Esophagus squamous epithelium (tissue), 5 donors: ENCODE measurements at regions not wholly inside any gene's neighbourhood (a gene's known extent, or its start where the extent isn't known, plus 50 kb on each side); places are given as distances from the start of the nearest gene placed in this dataset.
A peak's percentile ranks its signal among the peaks of the same experiment; 100 is the strongest.

Experiments
- DNase-seq: peaks from one replicate; lab custom pipeline; 2025; lab: John Stamatoyannopoulos, UW
- H3K27ac ChIP-seq, 4 donors: fragments of 200-600 bp; sonication (generic); one replicate each; pipeline ENCODE4 v1.5.1; 2016 to 2019; ENCODE audit warnings: mild to moderate bottlenecking in 1 of 4
- H3K27me3 ChIP-seq, 4 donors: fragments of 200-600 bp; sonication (generic); 1 replicate in 3 of 4; 2 replicates in 1 of 4; pipeline versions ENCODE4 v1.5.1 to v1.6.0; 2017 to 2021; ENCODE audit warnings: antibody characterized with exemption in 1 of 4
- H3K36me3 ChIP-seq, 3 donors: fragments of 200-600 bp; sonication (generic); one replicate each; pipeline ENCODE4 v1.5.1; 2016 to 2019
- H3K4me1 ChIP-seq, 3 donors: fragments of 200-600 bp; sonication (generic); one replicate each; pipeline ENCODE4 v1.5.1; 2017 to 2019
- H3K4me3 ChIP-seq, 4 donors: fragments of 200-600 bp; sonication (generic); 1 replicate in 3 of 4; 2 replicates in 1 of 4; pipeline ENCODE4 v1.5.1; 2016 to 2019; ENCODE audit warnings: mild to moderate bottlenecking in 2 of 4, moderate library complexity in 1 of 4
- H3K9me3 ChIP-seq, 3 donors: fragments of 200-600 bp; sonication (generic); one replicate each; pipeline ENCODE4 v1.5.1; 2016 to 2019
- CTCF ChIP-seq, 6 experiments: fragments of 450-650 bp in 4 of 6; fragments of 200-600 bp in 2 of 6; sonication (generic) in 2 of 6; IDR thresholded peaks; one replicate each; pipeline ENCODE4 v1.5.1; 2016 to 2019; ENCODE audit warnings: antibody characterized with exemption in 6 of 6, mild to moderate bottlenecking in 4 of 6, moderate library complexity in 4 of 6
- POLR2A ChIP-seq, 4 donors: fragments of 450-650 bp; IDR thresholded peaks; one replicate each; pipeline ENCODE4 v1.6.1; 2017; ENCODE audit warnings: antibody characterized with exemption in 4 of 4, mild to moderate bottlenecking in 4 of 4, moderate library complexity in 3 of 4
- WGBS, 2 donors: methylation state at CpG; one replicate each; pipeline ENCODE4 v1.1.5; 2018; 5-methylcytosine and 5-hydroxymethylcytosine counted together
- intact Hi-C: fragments of 100-400 bp; cut with DNase I; formaldehyde crosslinking; loops from one replicate; pipeline ENCODE4 v1.15.0; 2022
- donor health status: DM: yes; HTN: yes; CAD: no.

DNA sequence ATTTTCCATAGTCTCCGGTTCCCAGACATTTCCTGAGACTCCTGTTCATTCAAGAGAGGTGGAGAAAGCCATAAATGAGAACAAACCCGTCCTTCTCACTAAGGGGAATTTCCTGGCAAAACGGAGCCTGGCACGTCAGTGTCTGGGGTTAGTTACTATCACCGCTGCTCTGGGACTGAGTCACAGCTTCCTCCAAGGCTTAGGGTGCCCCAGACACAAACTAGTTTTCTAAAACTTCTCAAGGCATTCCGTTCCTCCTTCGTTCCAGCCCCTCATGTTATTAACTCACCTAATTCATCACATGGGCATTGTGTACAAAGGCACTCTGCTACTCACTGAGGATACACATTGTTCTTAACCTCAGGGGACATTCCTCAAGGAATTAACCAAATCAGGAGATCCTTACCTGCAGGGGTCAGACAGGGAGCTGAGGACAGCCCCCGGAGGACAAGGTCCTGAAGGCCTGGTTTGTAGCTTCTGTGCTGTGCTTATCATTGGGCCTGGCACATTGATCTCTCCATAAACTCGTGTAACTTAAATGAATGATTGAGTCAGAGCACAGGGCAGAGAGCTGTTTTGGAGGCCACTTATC, 103.0 kb upstream of the KLF6 start:
- H3K4me3 ChIP-seq, result peak overlapping the region in 1 of 4 donors; percentile 2
- peak overlapping the region; percentile 40 to 80 (median 69) for H3K27ac ChIP-seq
- peaks cover 0 to 25% (median 18%) of the 10 kb centered on the region in 3 donors for H3K4me1 ChIP-seq
- intact Hi-C loops, result no loop called here
- WGBS, 2 donors, result 16 to 20% methylated on average over 9 of the region's 9 CpGs
- no peak for TF ChIP-seq POLR2A (IDR thresholded peaks at IDR 0.05)
- peak in 1 of 6 experiments; percentile 7 for TF ChIP-seq CTCF (IDR thresholded peaks at IDR 0.05)
- H3K27me3 ChIP-seq, result no peaks in the 10 kb centered on the region
- no peaks in the 10 kb centered on the region for H3K36me3 ChIP-seq
- DNase-seq, result no peak
- no peaks in the 10 kb centered on the region for H3K9me3 ChIP-seq

- no peak for TF ChIP-seq POLR2A (IDR thresholded peaks at IDR 0.05)
- no peak for TF ChIP-seq CTCF (IDR thresholded peaks at IDR 0.05)
Measured at GRCh38 chr10:3887404-3887803, 102.4 kb upstream of the KLF6 start.

GRCh38 chr10:3886641-3887251, 101.7 kb upstream of the KLF6 start:
- H3K36me3 ChIP-seq, result no peaks in the 10 kb centered on the region
- H3K9me3 ChIP-seq, result no peaks in the 10 kb centered on the region
- H3K4me1 ChIP-seq, result peaks cover 0 to 25% (median 18%) of the 10 kb centered on the region in 3 donors
- WGBS, 2 donors, result 24% methylated on average over 10 to 11 of the region's 11 CpGs
- peak overlapping the region in 1 of 4 donors; percentile 4 for H3K4me3 ChIP-seq
- TF ChIP-seq CTCF (IDR thresholded peaks at IDR 0.05) (no peak), POLR2A (IDR thresholded peaks at IDR 0.05) (no peak)
- intact Hi-C loops, result no loop called here
- DNase-seq, result no peak
- H3K27me3 ChIP-seq, result no peaks in the 10 kb centered on the region
- H3K27ac ChIP-seq, result peak overlapping the region; percentile 40 to 80 (median 74)

More at GRCh38 chr10:3887404-3887803, 102.4 kb upstream of the KLF6 start:
- Histone ChIP-seq H3K4me3 (peak overlapping the region in 1 of 4 donors; percentile 2), H3K36me3 (no peaks in the 10 kb centered on the region), H3K27ac (peak overlapping the region; percentile 40 to 80 (median 74)), H3K9me3 (no peaks in the 10 kb centered on the region), H3K27me3 (no peaks in the 10 kb centered on the region), H3K4me1 (peaks cover 0 to 25% (median 18%) of the 10 kb centered on the region in 3 donors)
- intact Hi-C loops, result no loop called here
- 59 to 86% methylated on average over 7 of the region's 7 CpGs for WGBS, 2 donors
- DNase-seq, result no peak

DNA sequence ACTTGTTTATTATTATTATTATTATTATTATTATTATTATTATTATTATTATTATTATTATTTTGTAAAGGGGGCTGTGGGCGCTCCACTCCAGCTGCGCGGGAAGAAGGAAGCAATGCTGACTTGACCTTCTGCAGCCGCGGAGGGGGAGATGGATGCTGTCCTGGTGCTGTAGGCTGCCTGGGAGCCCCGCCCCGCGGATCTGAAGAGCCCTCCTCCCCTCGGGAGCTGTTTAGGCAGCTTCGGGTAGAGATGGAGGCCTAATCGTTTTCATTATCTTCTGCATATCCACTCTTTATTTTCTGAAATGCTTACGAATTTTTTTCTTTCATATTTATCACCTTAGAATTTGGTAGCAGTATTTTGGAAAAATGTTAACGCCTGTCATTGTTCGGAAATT, 101.2 kb upstream of the KLF6 start:
- 52 to 77% methylated on average over 14 of the region's 14 CpGs for WGBS, 2 donors

More for the DNA sequence above, 101.2 kb upstream of the KLF6 start:
- Histone ChIP-seq H3K4me1 (peaks cover 0 to 28% (median 18%) of the 10 kb centered on the region in 3 donors), H3K4me3 (no peak overlapping the region), H3K27ac (peak overlapping the region; percentile 40 to 80 (median 74)), H3K27me3 (no peaks in the 10 kb centered on the region), H3K36me3 (no peaks in the 10 kb centered on the region), H3K9me3 (no peaks in the 10 kb centered on the region)
- no peak for TF ChIP-seq CTCF (IDR thresholded peaks at IDR 0.05)
- TF ChIP-seq POLR2A (IDR thresholded peaks at IDR 0.05), result no peak
- DNase-seq, result no peak
- intact Hi-C loops, result no loop called here
